ENCODE measurements at regions not wholly inside any gene's neighbourhood (a gene's known extent, or its start where the extent isn't known, plus 50 kb on each side); places are given as distances from the start of the nearest gene placed in this dataset.

- peaks cover 8% of the 10 kb centered on the region for H3K4me1 ChIP-seq (ENCODE audit: control insufficient read depth, insufficient read depth, low read length)
- no peak overlapping the region for H3K4me3 ChIP-seq (ENCODE audit: low read depth, low read length)
- no peak for DNase-seq (ENCODE audit: low read depth in 4 of 6, low spot score in 6 of 6)
- no peaks in the 10 kb centered on the region for H3K36me3 ChIP-seq (ENCODE audit: control insufficient read depth, insufficient read depth, low read length)
- H3K27me3 ChIP-seq (ENCODE audit: control insufficient read depth, insufficient read depth, low read length): no peaks in the 10 kb centered on the region
- peaks cover 4% of the 10 kb centered on the region for H3K9me3 ChIP-seq (ENCODE audit: control insufficient read depth, insufficient read depth, low read length)
- H3K27ac ChIP-seq (ENCODE audit: low read depth, low read length): no peak overlapping the region
- WGBS (ENCODE audit: insufficient coverage): 80% methylated on average over 3 of the region's 5 CpGs
Observed at GRCh38 chr10:94084344-94084743, 90.6 kb downstream of the PLCE1 start.

- Histone ChIP-seq H3K27me3 (ENCODE audit: control insufficient read depth, insufficient read depth, low read length) (no peaks in the 10 kb centered on the region), H3K27ac (ENCODE audit: low read depth, low read length) (no peak overlapping the region), H3K4me3 (ENCODE audit: low read depth, low read length) (no peak overlapping the region), H3K4me1 (ENCODE audit: control insufficient read depth, insufficient read depth, low read length) (peaks cover 8% of the 10 kb centered on the region), H3K9me3 (ENCODE audit: control insufficient read depth, insufficient read depth, low read length) (peaks cover 4% of the 10 kb centered on the region), H3K36me3 (ENCODE audit: control insufficient read depth, insufficient read depth, low read length) (no peaks in the 10 kb centered on the region)
- WGBS (ENCODE audit: insufficient coverage): 88% methylated on average over 3 of the region's 4 CpGs
- DNase-seq (ENCODE audit: low read depth in 4 of 6, low spot score in 6 of 6): no peak
Observed at GRCh38 chr10:94085288-94085687, 91.6 kb downstream of the PLCE1 start.

- Histone ChIP-seq H3K36me3 (ENCODE audit: control insufficient read depth, insufficient read depth, low read length) (no peaks in the 10 kb centered on the region), H3K9me3 (ENCODE audit: control insufficient read depth, insufficient read depth, low read length) (peaks cover 4% of the 10 kb centered on the region), H3K4me3 (ENCODE audit: low read depth, low read length) (no peak overlapping the region), H3K27me3 (ENCODE audit: control insufficient read depth, insufficient read depth, low read length) (no peaks in the 10 kb centered on the region), H3K27ac (ENCODE audit: low read depth, low read length) (no peak overlapping the region), H3K4me1 (ENCODE audit: control insufficient read depth, insufficient read depth, low read length) (peaks cover 8% of the 10 kb centered on the region)
- WGBS (ENCODE audit: insufficient coverage): 63% methylated on average over 3 of the region's 5 CpGs
- peak in 1 of 6 donors; percentile 46 for DNase-seq (ENCODE audit: low read depth in 4 of 6, low spot score in 6 of 6)
Observed at GRCh38 chr10:94085766-94086437, 92.2 kb downstream of the PLCE1 start.

- H3K27ac ChIP-seq (ENCODE audit: low read depth, low read length): no peak overlapping the region
- no peaks in the 10 kb centered on the region for H3K27me3 ChIP-seq (ENCODE audit: control insufficient read depth, insufficient read depth, low read length)
- WGBS (ENCODE audit: insufficient coverage): 39% methylated on average over 4 of the region's 7 CpGs
- H3K4me3 ChIP-seq (ENCODE audit: low read depth, low read length): no peak overlapping the region
- peak in 2 of 6 donors; percentile 46 to 60 for DNase-seq (ENCODE audit: low read depth in 4 of 6, low spot score in 6 of 6)
- peaks cover 8% of the 10 kb centered on the region for H3K4me1 ChIP-seq (ENCODE audit: control insufficient read depth, insufficient read depth, low read length)
- H3K36me3 ChIP-seq (ENCODE audit: control insufficient read depth, insufficient read depth, low read length): no peaks in the 10 kb centered on the region
- no peaks in the 10 kb centered on the region for H3K9me3 ChIP-seq (ENCODE audit: control insufficient read depth, insufficient read depth, low read length)
Observed at GRCh38 chr10:94088926-94089381, 95.2 kb downstream of the PLCE1 start.

GRCh38 chr10:94091649-94092048 lies 97.9 kb downstream of the PLCE1 start:
- Histone ChIP-seq H3K36me3 (ENCODE audit: control insufficient read depth, insufficient read depth, low read length) (no peaks in the 10 kb centered on the region), H3K27me3 (ENCODE audit: control insufficient read depth, insufficient read depth, low read length) (no peaks in the 10 kb centered on the region), H3K4me3 (ENCODE audit: low read depth, low read length) (no peak overlapping the region), H3K4me1 (ENCODE audit: control insufficient read depth, insufficient read depth, low read length) (peaks cover 6% of the 10 kb centered on the region), H3K9me3 (ENCODE audit: control insufficient read depth, insufficient read depth, low read length) (no peaks in the 10 kb centered on the region), H3K27ac (ENCODE audit: low read depth, low read length) (no peak overlapping the region)
- DNase-seq (ENCODE audit: low read depth in 4 of 6, low spot score in 6 of 6): peak in 2 of 6 donors; percentile 19 to 35

GRCh38 chr10:94092848-94093247 lies 99.1 kb downstream of the PLCE1 start:
- Histone ChIP-seq H3K9me3 (ENCODE audit: control insufficient read depth, insufficient read depth, low read length) (no peaks in the 10 kb centered on the region), H3K4me1 (ENCODE audit: control insufficient read depth, insufficient read depth, low read length) (peaks cover 6% of the 10 kb centered on the region), H3K27ac (ENCODE audit: low read depth, low read length) (no peak overlapping the region), H3K4me3 (ENCODE audit: low read depth, low read length) (no peak overlapping the region), H3K36me3 (ENCODE audit: control insufficient read depth, insufficient read depth, low read length) (no peaks in the 10 kb centered on the region), H3K27me3 (ENCODE audit: control insufficient read depth, insufficient read depth, low read length) (no peaks in the 10 kb centered on the region)
- no CpG with 5 or more reads among the region's 1 CpG for WGBS (ENCODE audit: insufficient coverage)
- peak in 2 of 6 donors; percentile 32 to 45 for DNase-seq (ENCODE audit: low read depth in 4 of 6, low spot score in 6 of 6)

- no peaks in the 10 kb centered on the region for H3K27me3 ChIP-seq (ENCODE audit: control insufficient read depth, insufficient read depth, low read length)
- DNase-seq (ENCODE audit: low read depth in 4 of 6, low spot score in 6 of 6): no peak
- no peaks in the 10 kb centered on the region for H3K36me3 ChIP-seq (ENCODE audit: control insufficient read depth, insufficient read depth, low read length)
- H3K4me1 ChIP-seq (ENCODE audit: control insufficient read depth, insufficient read depth, low read length): peaks cover 6% of the 10 kb centered on the region
- no peak overlapping the region for H3K4me3 ChIP-seq (ENCODE audit: low read depth, low read length)
- H3K9me3 ChIP-seq (ENCODE audit: control insufficient read depth, insufficient read depth, low read length): no peaks in the 10 kb centered on the region
- no peak overlapping the region for H3K27ac ChIP-seq (ENCODE audit: low read depth, low read length)
- WGBS (ENCODE audit: insufficient coverage): 100% methylated on average over 1 of the region's 2 CpGs
Observed at GRCh38 chr10:94093286-94093905, 99.7 kb downstream of the PLCE1 start.

- H3K27ac ChIP-seq (ENCODE audit: low read depth, low read length): no peak overlapping the region
- no peak for DNase-seq (ENCODE audit: low read depth in 4 of 6, low spot score in 6 of 6)
- WGBS (ENCODE audit: insufficient coverage): 86% methylated on average over 1 of the region's 5 CpGs
- no peak overlapping the region for H3K4me3 ChIP-seq (ENCODE audit: low read depth, low read length)
- H3K36me3 ChIP-seq (ENCODE audit: control insufficient read depth, insufficient read depth, low read length): no peaks in the 10 kb centered on the region
- H3K27me3 ChIP-seq (ENCODE audit: control insufficient read depth, insufficient read depth, low read length): no peaks in the 10 kb centered on the region
- no peaks in the 10 kb centered on the region for H3K9me3 ChIP-seq (ENCODE audit: control insufficient read depth, insufficient read depth, low read length)
- H3K4me1 ChIP-seq (ENCODE audit: control insufficient read depth, insufficient read depth, low read length): peaks cover 5% of the 10 kb centered on the region
Observed at GRCh38 chr10:94094540-94094939, 100.8 kb downstream of the PLCE1 start.

- no peak for DNase-seq (ENCODE audit: low read depth in 4 of 6, low spot score in 6 of 6)
- WGBS (ENCODE audit: insufficient coverage): 91% methylated on average over 2 of the region's 2 CpGs
- no peaks in the 10 kb centered on the region for H3K9me3 ChIP-seq (ENCODE audit: control insufficient read depth, insufficient read depth, low read length)
- H3K27me3 ChIP-seq (ENCODE audit: control insufficient read depth, insufficient read depth, low read length): no peaks in the 10 kb centered on the region
- peaks cover 8% of the 10 kb centered on the region for H3K4me1 ChIP-seq (ENCODE audit: control insufficient read depth, insufficient read depth, low read length)
- no peaks in the 10 kb centered on the region for H3K36me3 ChIP-seq (ENCODE audit: control insufficient read depth, insufficient read depth, low read length)
- H3K4me3 ChIP-seq (ENCODE audit: low read depth, low read length): no peak overlapping the region
- no peak overlapping the region for H3K27ac ChIP-seq (ENCODE audit: low read depth, low read length)
Observed at GRCh38 chr10:94097656-94098055, 103.9 kb downstream of the PLCE1 start.

GRCh38 chr10:94098896-94099295 lies 105.2 kb downstream of the PLCE1 start:
- Histone ChIP-seq H3K27me3 (ENCODE audit: control insufficient read depth, insufficient read depth, low read length) (no peaks in the 10 kb centered on the region), H3K27ac (ENCODE audit: low read depth, low read length) (no peak overlapping the region), H3K4me1 (ENCODE audit: control insufficient read depth, insufficient read depth, low read length) (peaks cover 8% of the 10 kb centered on the region), H3K36me3 (ENCODE audit: control insufficient read depth, insufficient read depth, low read length) (no peaks in the 10 kb centered on the region), H3K4me3 (ENCODE audit: low read depth, low read length) (no peak overlapping the region), H3K9me3 (ENCODE audit: control insufficient read depth, insufficient read depth, low read length) (no peaks in the 10 kb centered on the region)
- WGBS (ENCODE audit: insufficient coverage): 53% methylated on average over 3 of the region's 3 CpGs
- DNase-seq (ENCODE audit: low read depth in 4 of 6, low spot score in 6 of 6): peak in 1 of 6 donors; percentile 46

All from spinal cord (tissue), 9 donors.